Neural cell (in vitro differentiated cells): ENCODE measurements at regions not wholly inside any gene's neighbourhood (a gene's known extent, or its start where the extent isn't known, plus 50 kb on each side); places are given as distances from the start of the nearest gene placed in this dataset.
"Not testable (repeated sequence)": the region's sequence is repeated elsewhere in the genome, so short reads cannot be mapped to it uniquely, and the experiment has no call there.

Experiments used
- H2AFZ ChIP-seq: fragments of 200-600, 300-800 bp; sonication (generic), shearing (Covaris generic); 2 replicates; pipeline ENCODE4 v1.6.0; 2014; ENCODE audit warnings: low read depth, mild to moderate bottlenecking, antibody characterized with exemption, low read length, moderate library complexity
- H3F3A ChIP-seq: fragments of 200-600 bp; shearing (Covaris generic); 2 replicates; pipeline ENCODE4 v1.6.1; 2016; ENCODE audit warnings: mild to moderate bottlenecking, moderate library complexity, mixed read lengths, antibody characterized with exemption, low read length; ENCODE audit not compliant: insufficient read depth, poor library complexity, severe bottlenecking
- H3K27ac ChIP-seq: fragments of 200-600, 300-800 bp; sonication (generic), shearing (Covaris generic); 2 replicates; pipeline ENCODE4 v1.5.1; 2014; ENCODE audit warnings: mild to moderate bottlenecking, low read length, moderate library complexity
- H3K27me3 ChIP-seq: fragments of 300-800, 200-600 bp; sonication (generic), shearing (Covaris generic); 2 replicates; pipeline ENCODE4 v1.6.0; 2014; ENCODE audit warnings: mild to moderate bottlenecking, low read depth, low read length, moderate library complexity; ENCODE audit not compliant: insufficient read depth
- H3K36me3 ChIP-seq: fragments of 300-800, 200-600 bp; sonication (generic), shearing (Covaris generic); 2 replicates; pipeline ENCODE4 v1.5.1; 2014; ENCODE audit warnings: mild to moderate bottlenecking, antibody characterized with exemption, low read length, moderate library complexity; ENCODE audit not compliant: insufficient read depth
- H3K4me2 ChIP-seq: fragments of 300-800, 200-600 bp; sonication (generic), shearing (Covaris generic); 2 replicates; pipeline ENCODE4 v1.6.0; 2014; ENCODE audit warnings: mild to moderate bottlenecking, low read length
- H3K4me3 ChIP-seq: fragments of 300-800, 200-600 bp; sonication (generic), shearing (Covaris generic); 2 replicates; pipeline ENCODE4 v1.5.1; 2014; ENCODE audit warnings: mild to moderate bottlenecking, low read length, moderate library complexity
- H3K79me2 ChIP-seq: fragments of 200-600 bp; shearing (Covaris generic); replicated peaks from 2 replicates; pipeline ENCODE4 v1.6.0; 2014; ENCODE audit warnings: mild to moderate bottlenecking, low read length, moderate library complexity; ENCODE audit not compliant: insufficient read depth
- H3K9ac ChIP-seq: fragments of 300-800, 200-600 bp; sonication (generic), shearing (Covaris generic); 2 replicates; pipeline ENCODE4 v1.6.1; 2016; ENCODE audit warnings: mild to moderate bottlenecking, low read length, mixed read lengths
- H3K9me2 ChIP-seq: fragments of 200-600 bp; shearing (Covaris generic); 2 replicates; pipeline ENCODE4 v1.6.1; 2016; ENCODE audit warnings: mild to moderate bottlenecking, low read length, mixed read lengths; ENCODE audit not compliant: insufficient read depth
- H3K9me3 ChIP-seq: fragments of 200-600, 300-800 bp; sonication (generic), shearing (Covaris generic); 2 replicates; pipeline ENCODE4 v1.6.1; 2016; ENCODE audit warnings: mild to moderate bottlenecking, mixed run types, low read length, moderate library complexity, mixed read lengths
- H4K20me1 ChIP-seq: fragments of 200-600 bp; shearing (Covaris generic); 2 replicates; pipeline ENCODE4 v1.6.1; 2016; ENCODE audit warnings: mild to moderate bottlenecking, mixed run types; ENCODE audit not compliant: insufficient read depth
- EP300 ChIP-seq: fragments of 450-650 bp; conservative IDR thresholded peaks from 2 replicates; pipeline ENCODE4 v1.6.1; 2014; ENCODE audit warnings: antibody characterized with exemption, mild to moderate bottlenecking, moderate library complexity; ENCODE audit not compliant: poor library complexity, severe bottlenecking
- EZH2 ChIP-seq: fragments of 200-600, 300-800 bp; shearing (Covaris generic), sonication (generic); IDR thresholded peaks from 2 replicates; pipeline ENCODE4 v1.6.1; 2014; ENCODE audit warnings: antibody characterized with exemption, low read length, borderline replicate concordance, mild to moderate bottlenecking; ENCODE audit not compliant: insufficient read depth, poor library complexity, severe bottlenecking
- MXI1 ChIP-seq: fragments of 450-650 bp; conservative IDR thresholded peaks from 2 replicates; pipeline ENCODE4 v1.6.1; 2014; ENCODE audit warnings: antibody characterized with exemption, mild to moderate bottlenecking; ENCODE audit not compliant: poor library complexity, severe bottlenecking
- POLR2AphosphoS5 ChIP-seq: IDR thresholded peaks from 2 replicates; pipeline ENCODE4 v1.6.1; 2012
- RAD21 ChIP-seq: fragments of 450-650 bp; conservative IDR thresholded peaks from 2 replicates; pipeline ENCODE4 v1.6.1; 2014; ENCODE audit warnings: antibody characterized with exemption, mild to moderate bottlenecking, moderate library complexity
- SMC3 ChIP-seq: fragments of 450-650 bp; conservative IDR thresholded peaks from 2 replicates; pipeline ENCODE4 v1.6.1; 2014; ENCODE audit warnings: antibody characterized with exemption, mild to moderate bottlenecking, moderate library complexity; ENCODE audit not compliant: poor library complexity
- TAF1 ChIP-seq: IDR thresholded peaks from 2 replicates; pipeline ENCODE4 v1.6.1; 2012; ENCODE audit warnings: low read depth
- TF ChIP-seq, protein P1 (sequence below): IDR thresholded peaks from 2 replicates; pipeline ENCODE4 v1.6.1; 2012; ENCODE audit warnings: borderline replicate concordance
- TF ChIP-seq, protein P2 (sequence below): fragments of 450-650 bp; IDR thresholded peaks from 2 replicates; pipeline ENCODE4 v1.5.1; 2014; ENCODE audit warnings: antibody characterized with exemption, mild to moderate bottlenecking, moderate library complexity; ENCODE audit not compliant: poor library complexity, severe bottlenecking

GRCh38 chr2:55793602-55794001 is 100.0 kb upstream of the PNPT1 start:
- not testable (repeated sequence) for H3K9me3 ChIP-seq, H3K79me2 ChIP-seq, H2AFZ ChIP-seq, H3K9me2 ChIP-seq, H3K27me3 ChIP-seq, H3K36me3 ChIP-seq, H4K20me1 ChIP-seq, H3F3A ChIP-seq, H3K9ac ChIP-seq, H3K4me2 ChIP-seq, H3K4me3 ChIP-seq, H3K27ac ChIP-seq

DNA sequence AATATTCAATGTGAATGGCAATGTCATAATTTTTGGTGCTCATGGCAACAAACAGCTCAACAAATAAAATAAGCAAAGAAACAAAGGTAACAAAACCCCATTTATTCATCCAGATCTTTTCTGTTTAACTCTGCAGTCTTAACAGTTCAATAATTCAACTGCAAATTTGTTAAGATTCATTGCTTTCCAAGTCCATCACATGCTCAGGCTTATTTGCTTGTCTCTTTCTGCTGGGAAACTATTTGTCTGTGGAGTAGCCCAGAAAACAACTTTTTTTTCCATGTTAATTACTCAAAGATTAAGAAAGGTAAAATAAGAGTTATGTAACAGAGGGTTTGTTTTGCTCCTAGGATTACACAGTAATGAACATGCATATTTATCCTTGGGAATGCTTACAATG is 92.6 kb upstream of the PNPT1 start:
- Histone ChIP-seq H2AFZ (no peak overlapping the region), H3K4me3 (no peak overlapping the region), H3K79me2 (no peaks in the 10 kb centered on the region), H3K36me3 (no peaks in the 10 kb centered on the region), H3K27ac (no peak overlapping the region), H3F3A (no peaks in the 10 kb centered on the region), H4K20me1 (no peaks in the 10 kb centered on the region), H3K9me2 (no peaks in the 10 kb centered on the region), H3K9me3 (no peaks in the 10 kb centered on the region), H3K9ac (no peak overlapping the region), H3K4me2 (no peak overlapping the region), H3K27me3 (no peaks in the 10 kb centered on the region)
- TF ChIP-seq, protein P1, sequence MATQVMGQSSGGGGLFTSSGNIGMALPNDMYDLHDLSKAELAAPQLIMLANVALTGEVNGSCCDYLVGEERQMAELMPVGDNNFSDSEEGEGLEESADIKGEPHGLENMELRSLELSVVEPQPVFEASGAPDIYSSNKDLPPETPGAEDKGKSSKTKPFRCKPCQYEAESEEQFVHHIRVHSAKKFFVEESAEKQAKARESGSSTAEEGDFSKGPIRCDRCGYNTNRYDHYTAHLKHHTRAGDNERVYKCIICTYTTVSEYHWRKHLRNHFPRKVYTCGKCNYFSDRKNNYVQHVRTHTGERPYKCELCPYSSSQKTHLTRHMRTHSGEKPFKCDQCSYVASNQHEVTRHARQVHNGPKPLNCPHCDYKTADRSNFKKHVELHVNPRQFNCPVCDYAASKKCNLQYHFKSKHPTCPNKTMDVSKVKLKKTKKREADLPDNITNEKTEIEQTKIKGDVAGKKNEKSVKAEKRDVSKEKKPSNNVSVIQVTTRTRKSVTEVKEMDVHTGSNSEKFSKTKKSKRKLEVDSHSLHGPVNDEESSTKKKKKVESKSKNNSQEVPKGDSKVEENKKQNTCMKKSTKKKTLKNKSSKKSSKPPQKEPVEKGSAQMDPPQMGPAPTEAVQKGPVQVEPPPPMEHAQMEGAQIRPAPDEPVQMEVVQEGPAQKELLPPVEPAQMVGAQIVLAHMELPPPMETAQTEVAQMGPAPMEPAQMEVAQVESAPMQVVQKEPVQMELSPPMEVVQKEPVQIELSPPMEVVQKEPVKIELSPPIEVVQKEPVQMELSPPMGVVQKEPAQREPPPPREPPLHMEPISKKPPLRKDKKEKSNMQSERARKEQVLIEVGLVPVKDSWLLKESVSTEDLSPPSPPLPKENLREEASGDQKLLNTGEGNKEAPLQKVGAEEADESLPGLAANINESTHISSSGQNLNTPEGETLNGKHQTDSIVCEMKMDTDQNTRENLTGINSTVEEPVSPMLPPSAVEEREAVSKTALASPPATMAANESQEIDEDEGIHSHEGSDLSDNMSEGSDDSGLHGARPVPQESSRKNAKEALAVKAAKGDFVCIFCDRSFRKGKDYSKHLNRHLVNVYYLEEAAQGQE: no peak
- no peak for TF ChIP-seq EZH2
- TF ChIP-seq TAF1: no peak
- TF ChIP-seq EP300: no peak
- no peak for TF ChIP-seq RAD21
- TF ChIP-seq, protein P2, sequence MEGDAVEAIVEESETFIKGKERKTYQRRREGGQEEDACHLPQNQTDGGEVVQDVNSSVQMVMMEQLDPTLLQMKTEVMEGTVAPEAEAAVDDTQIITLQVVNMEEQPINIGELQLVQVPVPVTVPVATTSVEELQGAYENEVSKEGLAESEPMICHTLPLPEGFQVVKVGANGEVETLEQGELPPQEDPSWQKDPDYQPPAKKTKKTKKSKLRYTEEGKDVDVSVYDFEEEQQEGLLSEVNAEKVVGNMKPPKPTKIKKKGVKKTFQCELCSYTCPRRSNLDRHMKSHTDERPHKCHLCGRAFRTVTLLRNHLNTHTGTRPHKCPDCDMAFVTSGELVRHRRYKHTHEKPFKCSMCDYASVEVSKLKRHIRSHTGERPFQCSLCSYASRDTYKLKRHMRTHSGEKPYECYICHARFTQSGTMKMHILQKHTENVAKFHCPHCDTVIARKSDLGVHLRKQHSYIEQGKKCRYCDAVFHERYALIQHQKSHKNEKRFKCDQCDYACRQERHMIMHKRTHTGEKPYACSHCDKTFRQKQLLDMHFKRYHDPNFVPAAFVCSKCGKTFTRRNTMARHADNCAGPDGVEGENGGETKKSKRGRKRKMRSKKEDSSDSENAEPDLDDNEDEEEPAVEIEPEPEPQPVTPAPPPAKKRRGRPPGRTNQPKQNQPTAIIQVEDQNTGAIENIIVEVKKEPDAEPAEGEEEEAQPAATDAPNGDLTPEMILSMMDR: no peak
- TF ChIP-seq MXI1: no peak
- no peak for TF ChIP-seq POLR2AphosphoS5
- TF ChIP-seq SMC3: no peak

GRCh38 chr2:55783751-55784150 is 90.1 kb upstream of the PNPT1 start:
- H3K79me2 ChIP-seq, H3K9me3 ChIP-seq, H3K9me2 ChIP-seq, H3K9ac ChIP-seq, H3K27me3 ChIP-seq, H3F3A ChIP-seq, H3K27ac ChIP-seq, H3K4me2 ChIP-seq, H4K20me1 ChIP-seq, H3K4me3 ChIP-seq, H3K36me3 ChIP-seq, H2AFZ ChIP-seq: not testable (repeated sequence)
